ENCODE measurements at regions not wholly inside any gene's neighbourhood (a gene's known extent, or its start where the extent isn't known, plus 50 kb on each side); places are given as distances from the start of the nearest gene placed in this dataset.
A peak's percentile ranks its signal among the peaks of the same experiment; 100 is the strongest.

- FAIRE-seq (no peak), DNase-seq (ENCODE audit: low read depth, low spot score) (no peak)
- H3K27ac ChIP-seq (ENCODE audit: insufficient read depth, low read depth, low read length): peak overlapping the region; percentile 99
- H3K36me3 ChIP-seq (ENCODE audit: control insufficient read depth in 2 of 2, extremely low read depth in 1 of 2, insufficient read depth in 2 of 2, low read length in 2 of 2): no peaks in the 10 kb centered on the region
- no peak overlapping the region for H3K4me3 ChIP-seq (replicated peaks in 1 of 3; ENCODE audit: insufficient read depth in 1 of 3, low read depth in 1 of 3, low read length in 3 of 3)
- peak overlapping the region; percentile 36 for H3K4me2 ChIP-seq (ENCODE audit: insufficient read depth, low read length)
- no peaks in the 10 kb centered on the region for H3K9me1 ChIP-seq (replicated peaks; ENCODE audit: control insufficient read depth, extremely low read depth, insufficient read depth, low read length)
- no peaks in the 10 kb centered on the region for H3K9me3 ChIP-seq (replicated peaks; ENCODE audit: control insufficient read depth, insufficient read depth, low read length)
- BruUV-seq (replicated peaks): no TSS peak
- no peaks in the 10 kb centered on the region for H4K20me1 ChIP-seq (replicated peaks; ENCODE audit: control insufficient read depth, extremely low read depth, insufficient read depth, low read length)
- no peak overlapping the region for H2AFZ ChIP-seq (ENCODE audit: low read depth, low read length)
- peak overlapping the region; percentile 7 for H3K9ac ChIP-seq (replicated peaks; ENCODE audit: extremely low read depth, insufficient read depth, low read length)
- H3K4me1 ChIP-seq (ENCODE audit: control insufficient read depth, extremely low read depth, insufficient read depth, low read length): peaks cover 38% of the 10 kb centered on the region
- TF ChIP-seq POLR2A (IDR thresholded peaks at IDR 0.05; ENCODE audit: low read depth, low read length): no peak
- no peak for TF ChIP-seq MYC (IDR thresholded peaks at IDR 0.05; ENCODE audit: low read depth, low read length)
- TF ChIP-seq CTCF (IDR thresholded peaks at IDR 0.05; ENCODE audit: extremely low read depth in 1 of 2, insufficient read depth in 1 of 2, low read depth in 1 of 2, low read length in 2 of 2): no peak
- TF ChIP-seq POLR2AphosphoS5 (IDR thresholded peaks at IDR 0.05; ENCODE audit: insufficient read depth, low read depth, low read length): no peak
- TF ChIP-seq, protein P1, sequence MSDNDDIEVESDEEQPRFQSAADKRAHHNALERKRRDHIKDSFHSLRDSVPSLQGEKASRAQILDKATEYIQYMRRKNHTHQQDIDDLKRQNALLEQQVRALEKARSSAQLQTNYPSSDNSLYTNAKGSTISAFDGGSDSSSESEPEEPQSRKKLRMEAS (IDR thresholded peaks at IDR 0.05; ENCODE audit: insufficient read depth, insufficient read length): no peak
- TF ChIP-seq JUN (IDR thresholded peaks at IDR 0.05; ENCODE audit: borderline replicate concordance, insufficient read depth, insufficient read length, low read depth): no peak
- TF ChIP-seq EZH2 (IDR thresholded peaks at IDR 0.05; ENCODE audit: borderline replicate concordance, low read depth, low read length, severe bottlenecking): no peak
- TF ChIP-seq FOS (IDR thresholded peaks at IDR 0.05; ENCODE audit: borderline replicate concordance, insufficient read depth, low read length): no peak
- no peak for TF ChIP-seq GATA2 (IDR thresholded peaks at IDR 0.05; ENCODE audit: insufficient read depth, insufficient read length, low read depth, low read length)
- dilution Hi-C loops (cut with MboI; ENCODE audit: extremely low pct_ligation_motif_present, low sequenced_read_pairs): no loop called here
- ChIA-PET CTCF (interaction anchor here (0.8 to 1.5 kb wide), 4 partner anchors 8 to 739 kb away, joined by 3 to 24 read pairs (median 4); no protein-coding TSS in a partner anchor), POLR2A (interaction anchor here (1.0 to 1.2 kb wide), 3 partner anchors 11 to 14 kb away, joined by 4 to 5 read pairs (median 4); no protein-coding TSS in a partner anchor)
- no peaks in the 10 kb centered on the region for H3K27me3 ChIP-seq (ENCODE audit: control insufficient read depth in 2 of 2, insufficient read depth in 2 of 2, low read length in 2 of 2)
- intact Hi-C loops (cut with micrococcal nuclease): loop anchor here (1.0 to 2.0 kb wide), 6 partner anchors 11 to 824 kb away; partner anchors contain the start of gene TBL1XR1
- H3K79me2 ChIP-seq (ENCODE audit: control insufficient read depth, insufficient read depth, low read length): no peaks in the 10 kb centered on the region
Measured at GRCh38 chr3:177345973-177346503, 148.8 kb upstream of the TBL1XR1 start.
